Activated naive CD8-positive, alpha-beta T cell treated with anti-CD3 and anti-CD28 coated beads, Interleukin-2, amount 50 U/mL, for 24 hours (primary cell): ENCODE measurements at regions not wholly inside any gene's neighbourhood (a gene's known extent, or its start where the extent isn't known, plus 50 kb on each side); places are given as distances from the start of the nearest gene placed in this dataset.

Experiments used
- ATAC-seq: fragments of 150-1000 bp; cut with Tn5 transposase; one replicate; pipeline ENCODE4 v1.10.0; 2021
- DNase-seq: peaks from one replicate; pipeline ENCODE4 v3.0.0; 2021
- H3K27ac Mint-ChIP-seq: one replicate; pipeline ENCODE4 v1.8.0; 2021; ENCODE audit warnings: mild to moderate bottlenecking, mixed read lengths
- H3K27me3 Mint-ChIP-seq: one replicate; pipeline ENCODE4 v1.8.0; 2021; ENCODE audit warnings: mixed read lengths
- H3K36me3 Mint-ChIP-seq: one replicate; pipeline ENCODE4 v1.8.0; 2021; ENCODE audit warnings: low read depth, mixed read lengths
- H3K4me1 Mint-ChIP-seq: one replicate; pipeline ENCODE4 v1.8.0; 2021; ENCODE audit warnings: mixed read lengths
- H3K4me3 Mint-ChIP-seq: one replicate; pipeline ENCODE4 v1.8.0; 2021; ENCODE audit warnings: mild to moderate bottlenecking, moderate library complexity, mixed read lengths
- H3K9me3 Mint-ChIP-seq: one replicate; pipeline ENCODE4 v1.8.0; 2021; ENCODE audit warnings: mixed read lengths

- H3K4me3 Mint-ChIP-seq, result no peak overlapping the region
- H3K9me3 Mint-ChIP-seq, result no peaks in the 10 kb centered on the region
- DNase-seq (no peak), ATAC-seq (no peak)
- H3K4me1 Mint-ChIP-seq, result peaks cover 12% of the 10 kb centered on the region
- peaks cover 27% of the 10 kb centered on the region for H3K27me3 Mint-ChIP-seq
- H3K36me3 Mint-ChIP-seq, result no peaks in the 10 kb centered on the region
- H3K27ac Mint-ChIP-seq, result no peak overlapping the region
Observed at GRCh38 chr3:71974786-71975185, 189.8 kb upstream of the PROK2 start.

GRCh38 chr3:71973274-71974030 lies 188.5 kb upstream of the PROK2 start:
- peaks cover 8% of the 10 kb centered on the region for H3K4me1 Mint-ChIP-seq
- DNase-seq (no peak), ATAC-seq (no peak)
- H3K36me3 Mint-ChIP-seq, result no peaks in the 10 kb centered on the region
- peaks cover 22% of the 10 kb centered on the region for H3K27me3 Mint-ChIP-seq
- H3K4me3 Mint-ChIP-seq, result no peak overlapping the region
- no peak overlapping the region for H3K27ac Mint-ChIP-seq
- no peaks in the 10 kb centered on the region for H3K9me3 Mint-ChIP-seq

- no peak for DNase-seq
- H3K9me3 Mint-ChIP-seq, result no peaks in the 10 kb centered on the region
- no peak overlapping the region for H3K4me3 Mint-ChIP-seq
- H3K36me3 Mint-ChIP-seq, result no peaks in the 10 kb centered on the region
- H3K27me3 Mint-ChIP-seq, result peaks cover 23% of the 10 kb centered on the region
- H3K27ac Mint-ChIP-seq, result no peak overlapping the region
- H3K4me1 Mint-ChIP-seq, result no peaks in the 10 kb centered on the region
- ATAC-seq, result no peak
Observed at GRCh38 chr3:71972031-71972430, 187.1 kb upstream of the PROK2 start.

GRCh38 chr3:71968544-71968943 lies 183.6 kb upstream of the PROK2 start:
- H3K4me1 Mint-ChIP-seq, result no peaks in the 10 kb centered on the region
- H3K27me3 Mint-ChIP-seq, result peaks cover 18% of the 10 kb centered on the region
- H3K4me3 Mint-ChIP-seq, result no peak overlapping the region
- H3K27ac Mint-ChIP-seq, result no peak overlapping the region
- DNase-seq, result no peak
- ATAC-seq, result no peak
- H3K36me3 Mint-ChIP-seq, result no peaks in the 10 kb centered on the region
- H3K9me3 Mint-ChIP-seq, result no peaks in the 10 kb centered on the region

- no peak overlapping the region for H3K27ac Mint-ChIP-seq
- DNase-seq (no peak), ATAC-seq (no peak)
- H3K4me3 Mint-ChIP-seq, result no peak overlapping the region
- no peaks in the 10 kb centered on the region for H3K4me1 Mint-ChIP-seq
- H3K36me3 Mint-ChIP-seq, result no peaks in the 10 kb centered on the region
- H3K9me3 Mint-ChIP-seq, result no peaks in the 10 kb centered on the region
- peaks cover 20% of the 10 kb centered on the region for H3K27me3 Mint-ChIP-seq
Observed at GRCh38 chr3:71966185-71966584, 181.2 kb upstream of the PROK2 start.

- H3K9me3 Mint-ChIP-seq, result no peaks in the 10 kb centered on the region
- H3K4me1 Mint-ChIP-seq, result no peaks in the 10 kb centered on the region
- no peaks in the 10 kb centered on the region for H3K36me3 Mint-ChIP-seq
- H3K4me3 Mint-ChIP-seq, result no peak overlapping the region
- H3K27ac Mint-ChIP-seq, result no peak overlapping the region
- H3K27me3 Mint-ChIP-seq, result peaks cover 16% of the 10 kb centered on the region
- ATAC-seq (no peak), DNase-seq (no peak)
Observed at GRCh38 chr3:71964170-71964569, 179.2 kb upstream of the PROK2 start.

GRCh38 chr3:71962561-71963240 lies 177.8 kb upstream of the PROK2 start:
- Mint-ChIP-seq H3K36me3 (no peaks in the 10 kb centered on the region), H3K4me1 (peaks cover 4% of the 10 kb centered on the region), H3K27me3 (peaks cover 13% of the 10 kb centered on the region), H3K4me3 (no peak overlapping the region), H3K9me3 (no peaks in the 10 kb centered on the region), H3K27ac (no peak overlapping the region)
- no peak for DNase-seq
- ATAC-seq, result no peak

- Mint-ChIP-seq H3K36me3 (no peaks in the 10 kb centered on the region), H3K9me3 (no peaks in the 10 kb centered on the region), H3K4me1 (peaks cover 7% of the 10 kb centered on the region), H3K27me3 (peaks cover 12% of the 10 kb centered on the region), H3K27ac (no peak overlapping the region), H3K4me3 (no peak overlapping the region)
- ATAC-seq, result no peak
- DNase-seq, result no peak
Observed at GRCh38 chr3:71961891-71962290, 176.9 kb upstream of the PROK2 start.

GRCh38 chr3:71961378-71961777 lies 176.4 kb upstream of the PROK2 start:
- DNase-seq (no peak), ATAC-seq (no peak)
- Mint-ChIP-seq H3K9me3 (no peaks in the 10 kb centered on the region), H3K27me3 (peaks cover 8% of the 10 kb centered on the region), H3K27ac (no peak overlapping the region), H3K36me3 (no peaks in the 10 kb centered on the region), H3K4me1 (peaks cover 9% of the 10 kb centered on the region), H3K4me3 (no peak overlapping the region)

GRCh38 chr3:71958533-71958932 lies 173.6 kb upstream of the PROK2 start:
- Mint-ChIP-seq H3K36me3 (no peaks in the 10 kb centered on the region), H3K27ac (no peak overlapping the region), H3K27me3 (peaks cover 6% of the 10 kb centered on the region), H3K4me3 (no peak overlapping the region), H3K4me1 (peaks cover 21% of the 10 kb centered on the region), H3K9me3 (no peaks in the 10 kb centered on the region)
- no peak for DNase-seq
- ATAC-seq, result no peak

- Mint-ChIP-seq H3K9me3 (no peaks in the 10 kb centered on the region), H3K4me3 (no peak overlapping the region), H3K4me1 (peaks cover 21% of the 10 kb centered on the region), H3K27ac (no peak overlapping the region), H3K36me3 (no peaks in the 10 kb centered on the region), H3K27me3 (peaks cover 2% of the 10 kb centered on the region)
- DNase-seq, result no peak
- ATAC-seq, result no peak
Observed at GRCh38 chr3:71956716-71957115, 171.8 kb upstream of the PROK2 start.

- no peak for ATAC-seq
- H3K4me1 Mint-ChIP-seq, result peaks cover 21% of the 10 kb centered on the region
- H3K36me3 Mint-ChIP-seq, result no peaks in the 10 kb centered on the region
- H3K9me3 Mint-ChIP-seq, result no peaks in the 10 kb centered on the region
- DNase-seq, result no peak
- H3K27me3 Mint-ChIP-seq, result peaks cover 2% of the 10 kb centered on the region
- no peak overlapping the region for H3K4me3 Mint-ChIP-seq
- H3K27ac Mint-ChIP-seq, result no peak overlapping the region
Observed at GRCh38 chr3:71956069-71956340, 171.1 kb upstream of the PROK2 start.

GRCh38 chr3:71955240-71956068 lies 170.5 kb upstream of the PROK2 start:
- no peak overlapping the region for H3K27ac Mint-ChIP-seq
- ATAC-seq, result peak; percentile 59
- no peaks in the 10 kb centered on the region for H3K9me3 Mint-ChIP-seq
- peaks cover 21% of the 10 kb centered on the region for H3K4me1 Mint-ChIP-seq
- H3K27me3 Mint-ChIP-seq, result peaks cover 2% of the 10 kb centered on the region
- H3K4me3 Mint-ChIP-seq, result no peak overlapping the region
- H3K36me3 Mint-ChIP-seq, result no peaks in the 10 kb centered on the region
- DNase-seq, result peak; percentile 30

GRCh38 chr3:71951842-71952241 lies 166.9 kb upstream of the PROK2 start:
- Mint-ChIP-seq H3K4me3 (no peak overlapping the region), H3K9me3 (no peaks in the 10 kb centered on the region), H3K4me1 (peaks cover 14% of the 10 kb centered on the region), H3K36me3 (no peaks in the 10 kb centered on the region), H3K27ac (no peak overlapping the region), H3K27me3 (no peaks in the 10 kb centered on the region)
- no peak for ATAC-seq
- no peak for DNase-seq

GRCh38 chr3:71951361-71951760 lies 166.4 kb upstream of the PROK2 start:
- peaks cover 13% of the 10 kb centered on the region for H3K4me1 Mint-ChIP-seq
- H3K9me3 Mint-ChIP-seq, result no peaks in the 10 kb centered on the region
- H3K27ac Mint-ChIP-seq, result no peak overlapping the region

More at GRCh38 chr3:71951361-71951760, 166.4 kb upstream of the PROK2 start:
- H3K4me3 Mint-ChIP-seq, result no peak overlapping the region
- no peak for DNase-seq
- no peaks in the 10 kb centered on the region for H3K36me3 Mint-ChIP-seq
- H3K27me3 Mint-ChIP-seq, result no peaks in the 10 kb centered on the region
- no peak for ATAC-seq
